ENCODE measurements at regions not wholly inside any gene's neighbourhood (a gene's known extent, or its start where the extent isn't known, plus 50 kb on each side); places are given as distances from the start of the nearest gene placed in this dataset.

DNA sequence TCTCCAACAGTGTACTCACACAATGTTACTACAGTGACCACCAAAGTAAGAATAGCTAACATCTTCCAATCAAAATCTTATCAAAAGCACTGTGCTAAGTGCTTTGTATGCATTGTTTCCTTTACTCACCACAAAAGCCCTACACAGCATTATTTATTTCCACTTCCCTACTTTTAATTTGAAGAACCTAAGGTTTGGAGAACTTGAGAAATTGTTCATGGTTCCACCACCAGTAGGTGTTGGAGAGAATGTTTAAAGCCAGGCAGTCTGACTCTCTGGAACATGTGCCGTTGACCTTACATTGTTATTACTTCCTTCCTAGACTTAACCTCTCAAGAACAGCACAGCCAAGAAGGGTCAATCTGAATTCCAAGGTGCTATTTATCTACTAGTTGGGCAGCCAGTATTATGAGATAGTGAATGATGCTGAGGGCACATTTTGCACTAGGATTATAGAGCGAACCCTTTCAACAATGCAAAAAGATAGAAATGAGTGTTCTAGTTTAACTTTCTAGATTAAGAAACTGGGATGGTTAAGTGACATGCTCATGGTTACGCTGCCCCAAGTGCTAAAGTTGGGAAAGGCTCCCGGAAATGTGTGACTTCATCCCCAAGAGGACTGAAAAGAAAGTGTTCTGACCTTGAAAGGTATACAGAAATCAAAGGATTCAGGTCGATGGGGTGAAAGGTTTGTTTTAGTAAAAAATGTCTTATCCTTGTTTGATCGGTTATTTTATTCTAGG is 55.2 kb upstream of the FAM136A start:
- no peaks in the 10 kb centered on the region for H3K36me3 Mint-ChIP-seq (ENCODE audit: insufficient read depth)
- H3K27me3 Mint-ChIP-seq, result no peaks in the 10 kb centered on the region
- peaks cover 6% of the 10 kb centered on the region for H3K4me1 Mint-ChIP-seq (ENCODE audit: low read depth)
- H3K4me3 Mint-ChIP-seq (ENCODE audit: low read depth), result no peak overlapping the region
- DNase-seq (ENCODE audit: low spot score, unreplicated experiment), result no peak
- TF ChIP-seq, protein P1, sequence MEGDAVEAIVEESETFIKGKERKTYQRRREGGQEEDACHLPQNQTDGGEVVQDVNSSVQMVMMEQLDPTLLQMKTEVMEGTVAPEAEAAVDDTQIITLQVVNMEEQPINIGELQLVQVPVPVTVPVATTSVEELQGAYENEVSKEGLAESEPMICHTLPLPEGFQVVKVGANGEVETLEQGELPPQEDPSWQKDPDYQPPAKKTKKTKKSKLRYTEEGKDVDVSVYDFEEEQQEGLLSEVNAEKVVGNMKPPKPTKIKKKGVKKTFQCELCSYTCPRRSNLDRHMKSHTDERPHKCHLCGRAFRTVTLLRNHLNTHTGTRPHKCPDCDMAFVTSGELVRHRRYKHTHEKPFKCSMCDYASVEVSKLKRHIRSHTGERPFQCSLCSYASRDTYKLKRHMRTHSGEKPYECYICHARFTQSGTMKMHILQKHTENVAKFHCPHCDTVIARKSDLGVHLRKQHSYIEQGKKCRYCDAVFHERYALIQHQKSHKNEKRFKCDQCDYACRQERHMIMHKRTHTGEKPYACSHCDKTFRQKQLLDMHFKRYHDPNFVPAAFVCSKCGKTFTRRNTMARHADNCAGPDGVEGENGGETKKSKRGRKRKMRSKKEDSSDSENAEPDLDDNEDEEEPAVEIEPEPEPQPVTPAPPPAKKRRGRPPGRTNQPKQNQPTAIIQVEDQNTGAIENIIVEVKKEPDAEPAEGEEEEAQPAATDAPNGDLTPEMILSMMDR (IDR thresholded peaks at IDR 0.05; ENCODE audit: unreplicated experiment), result peak; percentile 11
- no peak overlapping the region for H3K27ac Mint-ChIP-seq
- no peaks in the 10 kb centered on the region for H3K9me3 Mint-ChIP-seq (ENCODE audit: low read depth)

DNA sequence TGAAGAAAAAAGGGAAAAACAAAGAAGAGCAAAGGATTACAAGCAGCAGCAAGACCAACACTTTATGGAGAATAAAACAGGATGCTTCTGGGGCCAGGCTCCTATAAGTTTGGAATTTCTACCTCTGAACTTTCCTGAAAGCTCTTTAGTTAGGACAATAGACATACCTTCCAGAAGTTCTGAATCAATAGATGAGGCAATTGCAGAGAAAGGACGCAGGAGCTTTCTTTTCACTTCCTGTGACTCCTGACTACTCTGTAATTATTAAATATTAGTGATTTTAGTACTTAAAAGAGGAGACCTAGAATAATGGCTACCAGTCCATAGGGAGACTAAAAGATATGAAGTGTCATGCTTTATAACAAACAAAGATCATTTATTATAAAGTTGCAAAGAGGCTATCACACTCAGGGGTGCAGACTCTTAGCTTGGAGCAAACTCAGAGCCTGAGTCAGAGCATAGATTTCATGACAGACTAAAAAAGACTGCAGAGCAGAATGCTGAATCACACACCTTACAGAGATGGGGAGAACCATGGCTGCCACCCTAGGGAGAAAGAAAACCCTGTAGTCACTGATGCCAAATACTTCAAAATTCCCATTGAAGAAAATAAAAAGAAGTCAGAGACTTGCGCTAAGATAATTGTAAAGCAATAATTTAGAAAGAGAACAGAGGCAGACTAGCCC is 52.5 kb upstream of the FAM136A start:
- TF ChIP-seq, protein P1 (IDR thresholded peaks at IDR 0.05; ENCODE audit: unreplicated experiment), result no peak
- Mint-ChIP-seq H3K36me3 (ENCODE audit: insufficient read depth) (no peaks in the 10 kb centered on the region), H3K4me1 (ENCODE audit: low read depth) (peaks cover 6% of the 10 kb centered on the region), H3K4me3 (ENCODE audit: low read depth) (no peak overlapping the region), H3K9me3 (ENCODE audit: low read depth) (no peaks in the 10 kb centered on the region), H3K27ac (no peak overlapping the region), H3K27me3 (no peaks in the 10 kb centered on the region)
- no peak for DNase-seq (ENCODE audit: low spot score, unreplicated experiment)

Measured in progenitor cell of endocrine pancreas (in vitro differentiated cells).